ENCODE measurements at regions not wholly inside any gene's neighbourhood (a gene's known extent, or its start where the extent isn't known, plus 50 kb on each side); places are given as distances from the start of the nearest gene placed in this dataset.

DNA sequence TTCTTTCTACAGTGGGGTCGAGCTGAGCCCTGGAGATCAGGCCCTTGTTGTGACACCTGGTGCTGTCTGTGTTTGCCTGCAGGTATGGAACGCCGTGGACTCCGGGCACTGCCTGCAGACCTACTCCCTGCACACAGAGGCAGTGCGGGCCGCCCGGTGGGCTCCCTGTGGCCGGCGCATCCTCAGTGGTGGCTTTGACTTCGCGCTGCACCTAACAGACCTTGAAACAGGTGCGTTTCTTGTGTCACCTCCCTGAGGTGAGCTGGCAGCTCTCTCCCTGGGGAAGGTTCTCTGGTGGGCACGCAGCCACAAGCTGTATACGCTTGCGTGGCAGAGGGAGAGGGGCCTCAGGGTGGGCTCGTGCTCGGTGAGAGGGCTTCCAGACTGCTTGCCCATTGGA is 119.3 kb downstream of the BEGAIN start:
- Histone ChIP-seq H3K4me3 (IDR thresholded peaks at IDR 0.05; ENCODE audit: insufficient read depth, low read depth, low read length) (no peak overlapping the region), H4K20me1 (ENCODE audit: insufficient read depth) (no peaks in the 10 kb centered on the region), H3K36me3 (ENCODE audit: insufficient read depth) (no peaks in the 10 kb centered on the region), H3K27me3 (ENCODE audit: insufficient read depth, low read depth) (no peaks in the 10 kb centered on the region), H3K27ac (no peak overlapping the region), H3K4me2 (no peak overlapping the region), H3K9ac (no peak overlapping the region), H3K4me1 (ENCODE audit: low read depth, poor library complexity, severe bottlenecking) (no peaks in the 10 kb centered on the region), H2AFZ (ENCODE audit: low read depth) (no peak overlapping the region), H3K79me2 (ENCODE audit: insufficient read depth, low read depth) (no peaks in the 10 kb centered on the region)
- no peak for TF ChIP-seq CTCF (conservative IDR thresholded peaks at IDR 0.05; ENCODE audit: low read depth, low read length)

DNA sequence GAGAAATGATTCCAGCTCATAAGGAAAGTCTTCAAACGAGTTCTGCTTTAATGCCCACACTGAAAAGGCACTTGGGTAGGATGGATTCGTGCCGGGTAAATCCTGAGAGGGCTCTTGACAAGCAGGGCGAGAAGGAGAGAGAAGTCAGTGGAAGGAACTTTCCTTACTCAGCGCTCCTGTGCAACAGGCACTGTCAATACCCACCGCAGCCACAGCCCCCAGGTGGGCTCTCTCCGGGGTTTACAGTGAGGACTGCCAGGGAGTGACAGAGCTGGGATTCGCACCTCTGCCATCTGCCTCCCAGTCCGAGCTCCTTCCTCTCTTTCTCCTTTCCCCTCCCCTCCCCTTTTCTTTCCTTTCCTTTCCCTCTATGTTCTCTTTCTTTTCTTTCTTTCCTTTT is 118.7 kb downstream of the BEGAIN start:
- H3K4me1 ChIP-seq (ENCODE audit: low read depth, poor library complexity, severe bottlenecking): no peaks in the 10 kb centered on the region
- no peak overlapping the region for H3K4me2 ChIP-seq
- no peak overlapping the region for H3K4me3 ChIP-seq (IDR thresholded peaks at IDR 0.05; ENCODE audit: insufficient read depth, low read depth, low read length)
- TF ChIP-seq CTCF (conservative IDR thresholded peaks at IDR 0.05; ENCODE audit: low read depth, low read length): no peak
- H3K27ac ChIP-seq: no peak overlapping the region
- H4K20me1 ChIP-seq (ENCODE audit: insufficient read depth): no peaks in the 10 kb centered on the region
- no peak overlapping the region for H2AFZ ChIP-seq (ENCODE audit: low read depth)
- no peak overlapping the region for H3K9ac ChIP-seq
- no peaks in the 10 kb centered on the region for H3K27me3 ChIP-seq (ENCODE audit: insufficient read depth, low read depth)
- no peaks in the 10 kb centered on the region for H3K36me3 ChIP-seq (ENCODE audit: insufficient read depth)
- no peaks in the 10 kb centered on the region for H3K79me2 ChIP-seq (ENCODE audit: insufficient read depth, low read depth)

GRCh38 chr14:100469632-100470522 is 117.3 kb downstream of the BEGAIN start:
- no peaks in the 10 kb centered on the region for H3K36me3 ChIP-seq (ENCODE audit: insufficient read depth)
- H3K9ac ChIP-seq: no peak overlapping the region
- no peaks in the 10 kb centered on the region for H4K20me1 ChIP-seq (ENCODE audit: insufficient read depth)
- H3K4me1 ChIP-seq (ENCODE audit: low read depth, poor library complexity, severe bottlenecking): no peaks in the 10 kb centered on the region
- no peak overlapping the region for H2AFZ ChIP-seq (ENCODE audit: low read depth)
- H3K4me2 ChIP-seq: no peak overlapping the region
- TF ChIP-seq CTCF (conservative IDR thresholded peaks at IDR 0.05; ENCODE audit: low read depth, low read length): no peak
- no peaks in the 10 kb centered on the region for H3K79me2 ChIP-seq (ENCODE audit: insufficient read depth, low read depth)
- no peak overlapping the region for H3K4me3 ChIP-seq (IDR thresholded peaks at IDR 0.05; ENCODE audit: insufficient read depth, low read depth, low read length)
- no peak overlapping the region for H3K27ac ChIP-seq
- no peaks in the 10 kb centered on the region for H3K27me3 ChIP-seq (ENCODE audit: insufficient read depth, low read depth)

DNA sequence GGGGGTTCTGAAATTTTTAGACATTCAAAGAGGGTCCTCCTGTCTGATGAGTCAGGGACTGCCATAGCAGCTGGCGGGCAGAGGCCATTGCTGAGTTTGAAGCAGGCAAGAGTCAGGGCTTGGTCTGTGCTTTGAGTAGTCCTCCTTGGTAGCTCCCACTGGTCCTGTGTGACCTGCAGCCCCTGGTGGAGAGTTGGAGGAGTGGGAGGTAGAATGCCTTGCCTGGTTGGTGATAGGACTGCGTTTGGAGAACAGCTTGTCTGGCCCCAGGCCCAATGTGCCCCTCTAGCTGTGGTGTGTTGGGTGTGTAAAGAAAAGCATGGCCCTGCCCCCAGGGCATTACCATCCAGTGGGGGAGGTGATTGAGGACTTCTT is 116.7 kb downstream of the BEGAIN start:
- Histone ChIP-seq H4K20me1 (ENCODE audit: insufficient read depth) (no peaks in the 10 kb centered on the region), H2AFZ (ENCODE audit: low read depth) (no peak overlapping the region), H3K4me2 (no peak overlapping the region), H3K9ac (no peak overlapping the region), H3K36me3 (ENCODE audit: insufficient read depth) (no peaks in the 10 kb centered on the region), H3K4me3 (IDR thresholded peaks at IDR 0.05; ENCODE audit: insufficient read depth, low read depth, low read length) (no peak overlapping the region), H3K79me2 (ENCODE audit: insufficient read depth, low read depth) (no peaks in the 10 kb centered on the region), H3K4me1 (ENCODE audit: low read depth, poor library complexity, severe bottlenecking) (no peaks in the 10 kb centered on the region), H3K27ac (no peak overlapping the region), H3K27me3 (ENCODE audit: insufficient read depth, low read depth) (no peaks in the 10 kb centered on the region)
- no peak for TF ChIP-seq CTCF (conservative IDR thresholded peaks at IDR 0.05; ENCODE audit: low read depth, low read length)

Measured in KMS-11 (cell line).